Lower leg skin (tissue), 3 donors: ENCODE measurements at regions not wholly inside any gene's neighbourhood (a gene's known extent, or its start where the extent isn't known, plus 50 kb on each side); places are given as distances from the start of the nearest gene placed in this dataset.

Experiments
- POLR2A ChIP-seq, 2 donors: fragments of 450-650 bp; IDR thresholded peaks; one replicate each; pipeline ENCODE4 v1.6.1; 2016 to 2017; ENCODE audit warnings: antibody characterized with exemption in 2 of 2, mild to moderate bottlenecking in 1 of 2, moderate library complexity in 1 of 2
- TF ChIP-seq, protein P1 (sequence below), 3 donors: fragments of 450-650 bp; IDR thresholded peaks; one replicate each; pipeline ENCODE4 v1.5.1; 2016; ENCODE audit warnings: antibody characterized with exemption in 3 of 3, mild to moderate bottlenecking in 3 of 3, moderate library complexity in 2 of 3

DNA sequence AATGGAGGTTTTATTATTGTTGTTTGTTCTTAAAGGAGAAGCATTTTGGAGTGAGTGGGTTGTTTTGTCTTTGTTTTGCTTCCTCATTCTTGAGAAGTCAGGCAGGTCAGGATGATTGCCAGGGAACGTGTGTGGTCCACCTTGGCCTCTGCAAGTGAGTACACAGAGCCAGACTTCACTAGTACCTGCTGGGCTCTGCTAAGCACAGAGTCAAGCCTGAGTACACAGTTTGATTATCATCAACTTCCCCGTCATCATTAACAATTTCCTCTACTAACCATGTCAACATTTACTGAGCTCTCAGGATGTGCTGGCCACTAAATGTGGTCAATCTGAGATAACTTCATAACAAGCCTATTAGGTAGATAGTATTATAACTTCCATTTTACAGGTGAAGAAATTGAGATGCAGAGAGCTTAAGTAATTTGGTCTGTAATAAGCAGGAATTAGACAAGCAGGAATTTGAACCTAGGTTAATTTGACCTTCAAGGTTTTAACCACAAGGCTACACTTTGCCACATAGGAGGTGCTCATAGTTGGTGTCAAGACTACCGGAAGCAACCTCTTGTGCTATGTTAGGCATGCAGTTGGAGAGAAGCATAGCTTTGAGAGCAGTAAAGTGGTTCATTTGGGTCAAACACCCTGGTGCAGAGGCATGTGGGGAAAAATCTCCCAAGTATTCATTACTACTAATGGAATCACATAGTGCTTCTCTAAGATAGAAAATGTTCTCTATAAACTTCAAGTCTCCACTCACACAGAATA lies 178.3 kb downstream of the NUAK1 start:
- TF ChIP-seq, protein P1, sequence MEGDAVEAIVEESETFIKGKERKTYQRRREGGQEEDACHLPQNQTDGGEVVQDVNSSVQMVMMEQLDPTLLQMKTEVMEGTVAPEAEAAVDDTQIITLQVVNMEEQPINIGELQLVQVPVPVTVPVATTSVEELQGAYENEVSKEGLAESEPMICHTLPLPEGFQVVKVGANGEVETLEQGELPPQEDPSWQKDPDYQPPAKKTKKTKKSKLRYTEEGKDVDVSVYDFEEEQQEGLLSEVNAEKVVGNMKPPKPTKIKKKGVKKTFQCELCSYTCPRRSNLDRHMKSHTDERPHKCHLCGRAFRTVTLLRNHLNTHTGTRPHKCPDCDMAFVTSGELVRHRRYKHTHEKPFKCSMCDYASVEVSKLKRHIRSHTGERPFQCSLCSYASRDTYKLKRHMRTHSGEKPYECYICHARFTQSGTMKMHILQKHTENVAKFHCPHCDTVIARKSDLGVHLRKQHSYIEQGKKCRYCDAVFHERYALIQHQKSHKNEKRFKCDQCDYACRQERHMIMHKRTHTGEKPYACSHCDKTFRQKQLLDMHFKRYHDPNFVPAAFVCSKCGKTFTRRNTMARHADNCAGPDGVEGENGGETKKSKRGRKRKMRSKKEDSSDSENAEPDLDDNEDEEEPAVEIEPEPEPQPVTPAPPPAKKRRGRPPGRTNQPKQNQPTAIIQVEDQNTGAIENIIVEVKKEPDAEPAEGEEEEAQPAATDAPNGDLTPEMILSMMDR (IDR thresholded peaks at IDR 0.05) = no peak
- no peak for TF ChIP-seq POLR2A (IDR thresholded peaks at IDR 0.05)
